ENCODE measurements at regions not wholly inside any gene's neighbourhood (a gene's known extent, or its start where the extent isn't known, plus 50 kb on each side); places are given as distances from the start of the nearest gene placed in this dataset.

DNA sequence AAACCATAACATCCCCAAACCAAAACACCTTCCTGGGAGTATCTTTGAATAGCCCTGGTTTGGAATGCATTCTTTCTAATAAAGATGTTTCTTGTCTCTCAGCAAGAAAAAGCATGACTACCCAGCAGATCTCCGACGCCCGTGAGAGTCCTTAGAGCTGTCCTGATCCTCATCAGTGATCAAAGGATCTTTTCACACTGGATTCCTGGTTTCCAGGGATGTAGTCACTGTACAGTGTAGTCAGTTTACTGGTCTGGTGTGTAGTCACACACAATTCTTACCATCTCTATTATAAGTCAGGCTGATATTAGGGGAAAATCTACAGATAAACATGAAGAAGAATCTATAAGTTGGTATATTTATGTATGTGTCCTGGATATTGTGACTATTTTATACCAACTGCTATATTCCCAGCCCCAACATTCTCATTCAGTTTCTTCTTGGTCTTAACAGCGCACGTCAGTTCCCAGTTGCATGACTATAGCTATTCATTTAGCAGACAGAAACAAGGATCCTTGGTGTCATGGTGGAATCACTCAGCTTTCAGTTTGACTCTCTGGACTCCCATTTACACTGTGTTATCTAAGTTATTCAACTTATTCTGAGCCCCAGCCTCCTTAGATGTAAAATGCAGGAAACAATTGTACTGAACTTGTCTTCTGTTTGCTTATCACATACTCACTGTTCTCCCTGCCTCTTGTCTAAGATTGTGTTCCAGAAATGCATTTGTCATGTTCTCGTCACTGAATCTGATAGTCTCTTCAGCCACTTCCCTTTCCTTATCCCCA is 68.3 kb downstream of the SLIT2 start:
- no peak for TF ChIP-seq ZBTB3 (CRISPR knock-in tag; IDR thresholded peaks at IDR 0.05; ENCODE audit: borderline replicate concordance, low read depth)
- no peak for TF ChIP-seq ZNF747 (CRISPR knock-in tag; IDR thresholded peaks at IDR 0.05; ENCODE audit: borderline replicate concordance)
- no peak for TF ChIP-seq TARDBP (CRISPR knock-in tag; IDR thresholded peaks at IDR 0.05)
- TF ChIP-seq TCF7 (IDR thresholded peaks at IDR 0.05; ENCODE audit: low read depth): no peak
- TF ChIP-seq MIER3 (CRISPR knock-in tag; IDR thresholded peaks at IDR 0.05; ENCODE audit: borderline replicate concordance): no peak
- no peak for TF ChIP-seq JARID2 (CRISPR knock-in tag; IDR thresholded peaks at IDR 0.05; ENCODE audit: insufficient replicate concordance)
- TF ChIP-seq PREB (CRISPR knock-in tag; IDR thresholded peaks at IDR 0.05): no peak
- no peak for TF ChIP-seq PCBP2 (optimal IDR thresholded peaks at IDR 0.05; ENCODE audit: low read depth, low read length, poor library complexity, severe bottlenecking)
- no peak for TF ChIP-seq NCOA2 (CRISPR knock-in tag; IDR thresholded peaks at IDR 0.05)
- TF ChIP-seq PLRG1 (conservative IDR thresholded peaks at IDR 0.05): no peak
- TF ChIP-seq NPAS2 (CRISPR knock-in tag; IDR thresholded peaks at IDR 0.05; ENCODE audit: borderline replicate concordance): no peak
- TF ChIP-seq PAXIP1 (CRISPR knock-in tag; conservative IDR thresholded peaks at IDR 0.05): no peak
- TF ChIP-seq SAP130 (CRISPR knock-in tag; IDR thresholded peaks at IDR 0.05; ENCODE audit: low read depth): no peak
- TF ChIP-seq ZNF737 (CRISPR knock-in tag; IDR thresholded peaks at IDR 0.05; ENCODE audit: borderline replicate concordance): no peak
- FAIRE-seq (no peak), ATAC-seq (no peak), DNase-seq (ENCODE audit: low spot score) (no peak)
- Histone ChIP-seq H3K4me3 (replicated peaks in 1 of 3; ENCODE audit: insufficient read depth in 1 of 3, low read depth in 2 of 3, low read length in 3 of 3) (no peak overlapping the region), H3K27ac (ENCODE audit: extremely low read length, insufficient read depth, low read length) (no peak overlapping the region), H3K36me3 (replicated peaks in 1 of 2; ENCODE audit: control insufficient read depth in 1 of 2, insufficient read depth in 2 of 2, low read length in 2 of 2) (no peaks in the 10 kb centered on the region), H3K79me2 (ENCODE audit: insufficient read depth, low read length) (no peaks in the 10 kb centered on the region), H2AFZ (ENCODE audit: low read length) (no peak overlapping the region), H3K9me3 (ENCODE audit: low read length) (no peaks in the 10 kb centered on the region), H3K4me2 (ENCODE audit: low read depth, low read length) (no peak overlapping the region), H3K9ac (ENCODE audit: insufficient read depth, low read depth, low read length) (no peak overlapping the region), H3K27me3 (ENCODE audit: control insufficient read depth in 1 of 2, insufficient read depth in 2 of 2, low read length in 2 of 2) (no peaks in the 10 kb centered on the region; a peak in 1 of 5 replicates), H4K20me1 (ENCODE audit: insufficient read depth, low read length) (no peaks in the 10 kb centered on the region), H3K4me1 (ENCODE audit: insufficient read depth, low read length) (no peaks in the 10 kb centered on the region)
- intact Hi-C loops (cut with micrococcal nuclease; ENCODE audit: unreplicated experiment): no loop called here
- POLR2A ChIA-PET: no interaction called here
- in situ Hi-C loops (cut with HindIII; ENCODE audit: extremely low pct_ligation_motif_present, low pct_unique_long_range_greater_than_20kb): loop anchor here (25.0 kb wide), 1 partner anchor 367 kb away; no protein-coding TSS in a partner anchor
- 2% methylated on average over 6 of the region's 6 CpGs for WGBS (ENCODE audit: low lambda C conversion rate)
- CTCF ChIA-PET (ENCODE audit: low intra/inter-chr PET ratio, low total read pairs): no interaction called here
- no TSS peak for BruUV-seq (replicated peaks)
